Transverse colon (tissue), 4 donors: ENCODE measurements at regions not wholly inside any gene's neighbourhood (a gene's known extent, or its start where the extent isn't known, plus 50 kb on each side); places are given as distances from the start of the nearest gene placed in this dataset.

ENCODE experiments used
- DNase-seq: peaks from one replicate; pipeline ENCODE4 v3.0.0-alpha.2; 2019
- H3K27ac ChIP-seq, 4 donors: fragments of 200-600 bp; sonication (generic); 2 replicates each; pipeline ENCODE4 v1.5.1; 2016 to 2018; ENCODE audit warnings: inconsistent platforms in 4 of 4
- H3K27me3 ChIP-seq: fragments of 200-600 bp; sonication (generic); 2 replicates; pipeline ENCODE4 v1.5.1; 2017; ENCODE audit warnings: inconsistent platforms
- H3K36me3 ChIP-seq, 4 donors: fragments of 200-600 bp; sonication (generic); 2 replicates each; pipeline ENCODE4 v1.5.1; 2017 to 2019; ENCODE audit warnings: inconsistent platforms in 4 of 4
- H3K4me1 ChIP-seq, 4 donors: fragments of 200-600 bp; sonication (generic); 2 replicates each; pipeline ENCODE4 v1.5.1; 2017 to 2020; ENCODE audit warnings: inconsistent platforms in 4 of 4
- H3K4me3 ChIP-seq, 4 donors: fragments of 200-600 bp; sonication (generic); 1 replicate in 1 of 4; 2 replicates in 3 of 4; pipeline versions ENCODE4 v1.5.1 to v1.6.1; 2017 to 2019; ENCODE audit warnings: inconsistent platforms in 4 of 4
- H3K9me3 ChIP-seq, 2 donors: fragments of 200-600 bp; sonication (generic); 2 replicates each; pipeline ENCODE4 v1.5.1; 2017 to 2019; ENCODE audit warnings: inconsistent platforms in 2 of 2
- EP300 ChIP-seq: sonication (generic); formaldehyde crosslinking; IDR thresholded peaks from one replicate; pipeline ENCODE4 v1.6.1; 2017; ENCODE audit warnings: antibody characterized with exemption, low read depth
- POLR2A ChIP-seq: fragments of 450-650 bp; IDR thresholded peaks from one replicate; pipeline ENCODE4 v1.6.1; 2016; ENCODE audit warnings: antibody characterized with exemption, mild to moderate bottlenecking, moderate library complexity
- POLR2AphosphoS5 ChIP-seq, 3 donors: sonication (generic); formaldehyde crosslinking; IDR thresholded peaks; one replicate each; pipeline ENCODE4 v1.6.1; 2016; ENCODE audit warnings: antibody characterized with exemption in 3 of 3
- WGBS, 2 donors: methylation state at CpG; one replicate each; pipeline ENCODE4 v1.1.5; 2018; ENCODE audit warnings: low coverage in 1 of 2; 5-methylcytosine and 5-hydroxymethylcytosine counted together
- in situ Hi-C, 4 donors: fragments of 200-750 bp; cut with MboI; loops; one replicate each; pipeline versions ENCODE4 v1.15.0 to v1.15.1; 2017; ENCODE audit warnings: low sequenced_read_pairs in 3 of 4, low pct_ligation_motif_present in 1 of 4, low pct_unique_long_range_greater_than_20kb in 1 of 4
- intact Hi-C: fragments of 100-400 bp; cut with DNase I; formaldehyde crosslinking; loops from one replicate; pipeline ENCODE4 v1.15.1; 2023; ENCODE audit warnings: low total_unique reads
- TF ChIP-seq, protein P1 (sequence below), 5 experiments: fragments of 200-600 bp in 3 of 5; fragments of 450-650 bp in 2 of 5; sonication (generic) in 3 of 5; IDR thresholded peaks; 1 replicate in 2 of 5; 2 replicates in 3 of 5; pipeline ENCODE4 v1.5.1; 2016 to 2017; ENCODE audit warnings: antibody characterized with exemption in 5 of 5, inconsistent platforms in 3 of 5, mild to moderate bottlenecking in 2 of 5, moderate library complexity in 1 of 5

GRCh38 chr2:120562218-120563005, 173.3 kb upstream of the GLI2 start:
- Histone ChIP-seq H3K9me3 (no peaks in the 10 kb centered on the region), H3K4me1 (peaks cover 0 to 4% (median 0%) of the 10 kb centered on the region in 4 donors), H3K36me3 (no peaks in the 10 kb centered on the region), H3K4me3 (no peak overlapping the region), H3K27me3 (peaks cover 29% of the 10 kb centered on the region), H3K27ac (no peak overlapping the region)
- WGBS, 2 donors: 66 to 100% methylated on average over 3 to 18 of the region's 18 CpGs
- DNase-seq: no peak
- TF ChIP-seq EP300 (no peak), POLR2A (no peak), POLR2AphosphoS5 (IDR thresholded peaks at IDR 0.05) (no peak)
- TF ChIP-seq, protein P1, sequence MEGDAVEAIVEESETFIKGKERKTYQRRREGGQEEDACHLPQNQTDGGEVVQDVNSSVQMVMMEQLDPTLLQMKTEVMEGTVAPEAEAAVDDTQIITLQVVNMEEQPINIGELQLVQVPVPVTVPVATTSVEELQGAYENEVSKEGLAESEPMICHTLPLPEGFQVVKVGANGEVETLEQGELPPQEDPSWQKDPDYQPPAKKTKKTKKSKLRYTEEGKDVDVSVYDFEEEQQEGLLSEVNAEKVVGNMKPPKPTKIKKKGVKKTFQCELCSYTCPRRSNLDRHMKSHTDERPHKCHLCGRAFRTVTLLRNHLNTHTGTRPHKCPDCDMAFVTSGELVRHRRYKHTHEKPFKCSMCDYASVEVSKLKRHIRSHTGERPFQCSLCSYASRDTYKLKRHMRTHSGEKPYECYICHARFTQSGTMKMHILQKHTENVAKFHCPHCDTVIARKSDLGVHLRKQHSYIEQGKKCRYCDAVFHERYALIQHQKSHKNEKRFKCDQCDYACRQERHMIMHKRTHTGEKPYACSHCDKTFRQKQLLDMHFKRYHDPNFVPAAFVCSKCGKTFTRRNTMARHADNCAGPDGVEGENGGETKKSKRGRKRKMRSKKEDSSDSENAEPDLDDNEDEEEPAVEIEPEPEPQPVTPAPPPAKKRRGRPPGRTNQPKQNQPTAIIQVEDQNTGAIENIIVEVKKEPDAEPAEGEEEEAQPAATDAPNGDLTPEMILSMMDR (IDR thresholded peaks at IDR 0.05): no peak
- in situ Hi-C loops: no loop called here
- intact Hi-C loops: no loop called here

GRCh38 chr2:120563616-120564015, 172.1 kb upstream of the GLI2 start:
- Histone ChIP-seq H3K9me3 (no peaks in the 10 kb centered on the region), H3K36me3 (no peaks in the 10 kb centered on the region), H3K4me1 (peaks cover 0 to 4% (median 0%) of the 10 kb centered on the region in 4 donors), H3K27me3 (peaks cover 29% of the 10 kb centered on the region), H3K4me3 (no peak overlapping the region), H3K27ac (no peak overlapping the region)
- intact Hi-C loops: no loop called here
- TF ChIP-seq EP300: no peak
- TF ChIP-seq, protein P1 (IDR thresholded peaks at IDR 0.05): no peak
- no peak for TF ChIP-seq POLR2A
- no peak for TF ChIP-seq POLR2AphosphoS5 (IDR thresholded peaks at IDR 0.05)
- in situ Hi-C loops: no loop called here
- 14 to 49% methylated on average over 1 to 2 of the region's 2 CpGs for WGBS, 2 donors
- DNase-seq: no peak

GRCh38 chr2:120564213-120565094, 171.2 kb upstream of the GLI2 start:
- no peaks in the 10 kb centered on the region for H3K9me3 ChIP-seq
- no peak overlapping the region for H3K4me3 ChIP-seq
- no peak overlapping the region for H3K27ac ChIP-seq
- no peak for DNase-seq
- H3K36me3 ChIP-seq: no peaks in the 10 kb centered on the region
- TF ChIP-seq POLR2AphosphoS5 (IDR thresholded peaks at IDR 0.05) (no peak), POLR2A (no peak), EP300 (no peak)
- TF ChIP-seq, protein P1 (IDR thresholded peaks at IDR 0.05): no peak
- peaks cover 29% of the 10 kb centered on the region for H3K27me3 ChIP-seq
- in situ Hi-C loops (no loop called here), intact Hi-C loops (no loop called here)
- 20 to 47% methylated on average over 1 to 23 of the region's 23 CpGs for WGBS, 2 donors
- peaks cover 0 to 4% (median 0%) of the 10 kb centered on the region in 4 donors for H3K4me1 ChIP-seq

DNA sequence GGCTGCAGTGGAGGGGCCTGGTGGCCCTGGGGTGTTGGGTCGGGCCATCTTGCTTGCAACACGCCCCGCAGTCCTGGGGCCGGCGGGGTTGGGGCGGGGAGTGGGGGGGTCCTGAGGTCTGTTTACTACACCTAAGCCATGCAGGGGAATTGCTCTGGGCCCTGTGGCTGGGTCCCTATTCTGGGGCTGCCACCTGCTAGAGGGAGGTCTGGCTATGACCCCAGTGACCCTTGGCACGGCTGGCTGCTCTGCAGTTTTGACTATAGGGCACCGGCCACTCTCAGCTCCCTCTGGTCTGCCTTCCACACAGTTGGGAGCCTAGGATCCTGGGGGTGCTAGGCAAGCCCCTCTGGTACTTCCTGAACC, 170.6 kb upstream of the GLI2 start:
- Histone ChIP-seq H3K4me1 (peaks cover 0 to 4% (median 0%) of the 10 kb centered on the region in 4 donors), H3K9me3 (no peaks in the 10 kb centered on the region), H3K36me3 (no peaks in the 10 kb centered on the region), H3K27ac (no peak overlapping the region), H3K4me3 (no peak overlapping the region), H3K27me3 (peaks cover 29% of the 10 kb centered on the region)
- intact Hi-C loops (no loop called here), in situ Hi-C loops (no loop called here)
- WGBS, 2 donors: 57% methylated on average over 6 of the region's 8 CpGs; no CpG with 5 or more reads in 1 of the 2 donors
- DNase-seq: no peak
- TF ChIP-seq EP300 (no peak), POLR2AphosphoS5 (IDR thresholded peaks at IDR 0.05) (no peak), POLR2A (no peak)
- TF ChIP-seq, protein P1 (IDR thresholded peaks at IDR 0.05): no peak
